HG03159 (cell line): ENCODE measurements at regions not wholly inside any gene's neighbourhood (a gene's known extent, or its start where the extent isn't known, plus 50 kb on each side); places are given as distances from the start of the nearest gene placed in this dataset.

ENCODE experiments used
- ATAC-seq: cut with Tn5 transposase; IDR thresholded peaks from one replicate; pipeline ENCODE4 v1.9.1; 2021; ENCODE audit warnings: mild to moderate bottlenecking, moderate library complexity; ENCODE audit not compliant: unreplicated experiment

DNA sequence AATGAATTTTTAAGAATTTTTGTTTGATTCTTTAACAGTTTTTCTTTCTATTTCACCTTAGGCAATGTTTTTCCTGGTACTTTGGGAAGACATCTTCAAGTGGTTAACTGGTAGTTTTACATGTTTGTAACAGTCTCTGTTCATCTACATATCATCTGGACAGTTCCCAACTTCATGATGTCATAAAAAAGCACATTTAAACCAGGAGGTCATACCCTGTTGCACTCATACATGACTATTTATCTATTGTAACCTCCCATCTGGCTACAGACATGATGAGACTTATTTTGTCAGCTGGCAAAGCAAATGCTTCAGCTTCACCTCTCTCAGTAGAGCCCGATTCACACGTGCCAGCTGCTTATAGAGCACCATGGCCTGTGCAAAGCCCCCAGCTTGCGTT, 99.8 kb upstream of the YPEL5 start:
- ATAC-seq: no peak

GRCh38 chr2:30048636-30049175, 98.1 kb upstream of the YPEL5 start:
- no peak for ATAC-seq

DNA sequence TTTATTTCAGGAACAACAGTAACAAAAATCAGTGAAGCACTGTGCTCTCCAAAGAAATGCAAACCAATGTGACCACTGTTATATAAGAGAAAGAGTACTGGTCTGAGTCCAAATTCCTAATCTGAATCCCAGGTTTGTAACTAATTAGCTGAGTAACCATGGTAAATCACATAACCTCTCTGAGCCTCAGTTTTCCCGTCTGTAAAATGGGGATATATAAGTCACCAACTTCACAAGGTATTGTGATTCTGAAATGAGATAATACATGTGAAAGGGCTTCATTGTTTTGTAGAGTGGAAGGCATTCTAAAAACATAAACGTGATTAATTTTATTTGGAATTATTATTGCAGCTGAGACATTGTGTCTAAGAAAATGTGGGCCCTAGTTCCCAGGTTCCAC, 91.3 kb upstream of the YPEL5 start:
- no peak for ATAC-seq

DNA sequence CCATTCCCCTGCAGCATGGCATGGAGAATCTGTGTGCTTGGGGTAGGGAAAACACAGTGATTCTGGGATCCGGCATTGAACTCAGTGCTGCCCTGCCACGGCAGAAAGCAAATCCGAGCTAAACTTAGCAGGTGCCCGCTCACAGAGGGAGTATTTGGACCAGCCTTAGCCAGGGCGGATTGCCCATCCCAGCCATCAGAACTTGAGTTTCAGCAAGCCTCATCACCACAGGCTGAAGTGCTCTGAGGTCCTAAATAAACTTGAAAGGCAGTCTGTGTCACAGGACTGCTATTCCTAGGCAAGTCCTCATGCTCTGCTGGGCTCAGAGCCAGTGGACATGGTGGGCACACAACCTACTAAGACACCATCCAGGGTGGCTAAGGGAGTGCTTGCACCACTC, 86.2 kb upstream of the YPEL5 start:
- ATAC-seq: no peak

DNA sequence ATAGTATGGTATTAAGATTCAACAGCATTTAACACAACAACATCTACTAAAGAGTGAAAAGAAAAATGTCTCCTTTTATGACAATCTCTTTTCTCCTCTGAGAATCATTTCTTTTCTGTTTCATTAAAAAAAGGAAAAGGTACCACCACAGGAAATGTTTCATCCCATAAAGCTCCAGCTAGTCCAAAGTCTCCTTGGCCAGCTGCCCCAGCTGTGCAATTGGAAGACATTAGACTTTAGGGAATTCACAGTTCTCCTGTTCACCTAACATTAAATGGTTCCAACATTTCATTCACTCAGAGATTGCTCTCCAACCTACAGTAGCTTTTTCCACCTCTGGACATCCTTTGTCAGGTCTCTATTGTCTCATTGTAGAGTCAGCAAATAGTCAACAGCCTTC, 78.7 kb upstream of the YPEL5 start:
- no peak for ATAC-seq

- ATAC-seq: peak; percentile 79
These were observed 74.5 kb upstream of the YPEL5 start for GRCh38 chr2:30072250-30072842.

DNA sequence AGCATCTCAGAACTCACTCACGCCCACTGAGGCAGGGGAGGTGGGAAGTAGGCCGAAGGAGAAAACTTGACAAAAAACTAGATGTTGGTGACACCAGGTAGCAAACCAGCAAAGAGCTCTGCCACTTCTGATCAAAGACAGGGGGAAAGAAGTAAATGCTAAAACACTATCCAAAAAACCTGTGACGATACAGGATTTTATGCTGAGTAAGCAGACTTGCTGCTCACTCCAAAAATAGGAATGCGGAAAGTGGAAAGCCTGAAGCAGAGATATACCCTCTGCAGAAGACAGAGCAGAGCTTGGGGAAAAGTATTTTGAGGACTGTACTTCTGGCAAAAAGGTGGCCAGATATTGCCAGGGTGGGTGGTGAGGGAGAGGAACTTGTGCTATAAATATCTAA, 73.3 kb upstream of the YPEL5 start:
- ATAC-seq: no peak

DNA sequence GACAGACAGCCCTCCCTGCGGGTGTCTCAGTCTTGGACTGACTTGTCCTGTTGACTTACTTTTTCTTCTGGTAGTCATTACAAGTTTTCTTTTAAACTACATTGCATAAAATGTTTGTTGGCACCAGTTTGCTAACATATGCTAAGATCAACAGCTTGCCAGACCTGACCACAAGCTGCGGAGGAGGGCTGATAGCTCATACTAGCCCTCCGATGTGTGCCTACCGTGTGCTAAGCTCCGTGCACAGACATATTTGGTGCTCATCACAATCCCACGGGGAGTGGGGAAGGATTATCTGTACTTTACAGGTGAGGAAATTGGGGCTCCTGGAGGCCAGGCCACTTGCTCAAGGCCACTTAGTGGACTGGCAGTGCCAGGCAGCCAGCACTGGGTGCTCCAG, 72.8 kb upstream of the YPEL5 start:
- no peak for ATAC-seq

GRCh38 chr2:30078521-30078920, 68.3 kb upstream of the YPEL5 start:
- no peak for ATAC-seq

- no peak for ATAC-seq
These were observed 61.9 kb upstream of the YPEL5 start for GRCh38 chr2:30084915-30085314.

- no peak for ATAC-seq
These were observed 57.6 kb upstream of the YPEL5 start for GRCh38 chr2:30089171-30089570.

GRCh38 chr2:30095402-30095801, 51.4 kb upstream of the YPEL5 start:
- ATAC-seq: no peak

DNA sequence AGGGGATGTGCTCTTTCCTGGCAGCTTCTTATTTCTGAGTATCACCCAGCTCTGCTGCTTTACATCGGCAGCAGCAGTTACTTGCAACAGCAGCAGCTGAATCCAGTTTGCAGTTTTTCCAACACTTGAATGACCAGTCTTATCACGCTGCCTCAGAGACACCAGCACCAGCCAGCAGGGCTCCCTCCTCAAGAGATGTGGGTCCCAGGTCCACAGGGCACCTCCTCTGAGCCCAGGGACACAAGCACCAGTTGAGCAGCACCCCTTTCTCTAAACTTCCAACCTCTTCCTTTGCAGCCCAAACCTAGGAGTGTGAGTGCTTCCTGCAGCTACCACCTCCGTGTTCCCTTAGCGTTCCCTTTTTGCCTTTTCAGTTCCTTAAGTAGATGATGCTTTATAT, 50.4 kb upstream of the YPEL5 start:
- ATAC-seq: no peak
